ENCODE measurements at regions not wholly inside any gene's neighbourhood (a gene's known extent, or its start where the extent isn't known, plus 50 kb on each side); places are given as distances from the start of the nearest gene placed in this dataset.

DNA sequence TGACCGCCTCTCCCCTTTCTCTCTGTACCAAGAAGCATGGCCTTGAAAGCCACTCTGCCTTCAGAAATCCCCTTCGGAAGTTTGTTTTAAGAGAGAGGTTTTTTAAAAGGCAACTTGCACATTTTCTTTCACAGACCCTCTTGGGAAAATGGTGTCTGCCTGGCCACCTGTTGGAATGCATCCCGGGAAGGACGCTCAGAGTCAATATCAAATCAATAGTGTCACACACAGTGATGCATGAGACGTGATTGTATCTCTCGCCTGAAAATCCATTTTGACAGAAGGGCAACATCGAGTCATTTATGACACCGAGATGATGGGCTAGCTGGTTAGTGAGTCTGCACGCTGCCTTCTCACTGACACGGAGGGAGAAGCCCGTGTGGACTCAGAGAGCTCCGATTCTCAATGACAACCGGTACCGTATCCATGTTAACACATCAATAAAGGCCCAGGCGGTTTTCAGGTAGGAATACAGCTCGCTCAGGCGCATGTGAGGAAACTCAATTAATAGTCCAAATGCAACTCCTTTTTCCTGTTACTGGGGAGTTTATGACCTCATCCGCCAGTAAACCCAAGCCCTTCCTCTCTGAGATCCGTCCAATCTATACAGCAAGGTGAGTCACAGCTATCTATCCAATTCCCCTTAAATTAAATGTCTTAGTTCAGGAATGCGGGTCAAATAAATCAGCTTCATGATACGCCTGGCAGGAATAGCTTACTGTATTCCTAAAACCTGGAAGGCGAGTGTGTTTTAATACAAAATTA lies 621.5 kb upstream of the MKI67 start:
- no peak for DNase-seq
- Mint-ChIP-seq H3K27me3 (peaks cover 23% of the 10 kb centered on the region), H3K4me3 (no peak overlapping the region), H3K27ac (no peak overlapping the region), H3K4me1 (no peaks in the 10 kb centered on the region), H3K36me3 (ENCODE audit: low read depth) (no peaks in the 10 kb centered on the region)
- ATAC-seq = no peak
- H3K9me3 ChIP-seq (ENCODE audit: control insufficient read depth, low read length, poor library complexity, severe bottlenecking) = no peaks in the 10 kb centered on the region

DNA sequence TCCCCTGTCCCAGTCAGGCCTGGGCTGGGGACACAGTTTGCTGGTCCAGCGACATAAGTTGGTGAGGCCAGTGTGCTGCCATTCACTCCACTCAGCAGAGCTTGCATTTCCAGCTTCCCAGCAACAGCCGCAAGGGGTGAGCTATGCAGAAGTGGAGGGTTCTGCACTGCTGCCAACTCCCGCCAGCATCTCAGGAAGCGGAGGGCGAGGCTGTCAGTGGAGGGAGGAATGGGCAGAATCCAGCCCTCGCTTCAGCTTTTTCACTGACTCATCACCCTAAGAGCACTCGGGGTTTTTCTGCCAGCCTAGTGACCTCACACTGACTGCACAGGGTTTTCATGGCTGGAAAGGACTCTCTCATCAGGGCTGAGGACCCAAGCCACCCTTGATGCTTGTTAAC lies 625.1 kb upstream of the MKI67 start:
- no peaks in the 10 kb centered on the region for H3K9me3 ChIP-seq (ENCODE audit: control insufficient read depth, low read length, poor library complexity, severe bottlenecking)
- Mint-ChIP-seq H3K4me3 (no peak overlapping the region), H3K27me3 (peaks cover 16% of the 10 kb centered on the region), H3K27ac (no peak overlapping the region), H3K36me3 (ENCODE audit: low read depth) (no peaks in the 10 kb centered on the region), H3K4me1 (no peaks in the 10 kb centered on the region)
- DNase-seq (no peak), ATAC-seq (no peak)

DNA sequence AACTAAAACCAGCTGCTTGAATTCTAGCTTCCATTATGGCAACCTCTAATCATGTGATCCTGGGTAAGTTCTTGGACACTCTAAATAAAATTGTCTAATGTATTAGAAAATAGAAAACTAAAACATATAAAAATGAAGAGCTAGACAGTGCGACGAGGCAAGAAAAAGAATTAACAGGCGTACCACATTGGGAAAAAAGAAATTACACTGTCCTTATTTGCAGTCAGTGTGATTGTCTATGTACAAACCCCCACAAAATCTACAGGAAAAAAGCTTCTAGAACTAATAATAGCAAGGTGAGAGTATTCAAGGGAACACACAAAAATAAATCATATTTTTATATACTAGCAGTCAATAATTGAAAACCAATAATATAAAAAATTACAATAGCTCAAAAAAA lies 625.6 kb upstream of the MKI67 start:
- DNase-seq (no peak), ATAC-seq (no peak)
- no peaks in the 10 kb centered on the region for H3K9me3 ChIP-seq (ENCODE audit: control insufficient read depth, low read length, poor library complexity, severe bottlenecking)
- H3K4me3 Mint-ChIP-seq = no peak overlapping the region
- no peak overlapping the region for H3K27ac Mint-ChIP-seq
- H3K4me1 Mint-ChIP-seq = no peaks in the 10 kb centered on the region
- H3K36me3 Mint-ChIP-seq (ENCODE audit: low read depth) = no peaks in the 10 kb centered on the region
- H3K27me3 Mint-ChIP-seq = peaks cover 12% of the 10 kb centered on the region

DNA sequence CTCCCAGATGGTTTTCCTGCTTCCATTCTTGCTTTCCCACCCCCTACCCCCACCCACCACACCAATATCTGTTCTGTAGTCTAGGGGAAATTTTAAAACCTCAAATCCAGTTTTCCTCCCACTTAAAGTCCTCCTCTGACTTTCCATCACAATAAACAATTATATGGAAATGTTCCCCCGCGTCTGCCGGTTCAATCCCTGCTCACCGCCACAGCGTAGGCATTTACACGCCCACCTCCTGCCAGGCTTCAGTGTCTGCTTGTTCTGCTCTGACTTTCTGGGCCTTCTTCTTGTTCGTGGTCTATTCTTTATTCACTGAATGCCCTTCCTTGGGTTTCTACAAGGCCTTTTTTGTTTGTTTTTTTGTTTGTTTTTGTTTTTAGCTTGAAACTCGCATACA lies 633.0 kb upstream of the MKI67 start:
- H3K36me3 Mint-ChIP-seq (ENCODE audit: low read depth) = no peaks in the 10 kb centered on the region
- H3K4me1 Mint-ChIP-seq = no peaks in the 10 kb centered on the region
- no peak for DNase-seq
- no peaks in the 10 kb centered on the region for H3K9me3 ChIP-seq (ENCODE audit: control insufficient read depth, low read length, poor library complexity, severe bottlenecking)
- no peak overlapping the region for H3K27ac Mint-ChIP-seq
- H3K27me3 Mint-ChIP-seq = peaks cover 5% of the 10 kb centered on the region
- no peak overlapping the region for H3K4me3 Mint-ChIP-seq
- no peak for ATAC-seq

DNA sequence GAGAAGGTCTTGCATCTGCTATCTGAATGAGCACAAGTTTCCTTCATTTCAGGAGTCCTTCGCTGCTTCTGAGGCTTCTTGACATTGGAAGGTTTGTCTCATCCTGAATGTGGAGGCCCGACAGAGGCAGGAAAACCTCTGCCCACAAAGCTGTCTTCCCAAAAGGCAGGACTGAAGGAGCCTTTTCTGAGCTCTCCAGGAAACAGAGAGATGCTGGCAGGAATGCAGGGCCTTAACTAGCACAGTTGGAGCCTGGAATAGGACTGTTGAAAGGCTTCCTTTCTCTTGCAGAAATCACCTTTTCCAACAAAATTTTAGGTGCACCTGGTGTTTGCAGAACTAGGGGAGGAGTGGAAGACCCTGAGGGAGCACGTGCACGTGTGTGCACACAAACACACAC lies 637.4 kb upstream of the MKI67 start:
- Mint-ChIP-seq H3K27me3 (peaks cover 5% of the 10 kb centered on the region), H3K4me1 (no peaks in the 10 kb centered on the region), H3K4me3 (no peak overlapping the region), H3K36me3 (ENCODE audit: low read depth) (no peaks in the 10 kb centered on the region), H3K27ac (no peak overlapping the region)
- no peaks in the 10 kb centered on the region for H3K9me3 ChIP-seq (ENCODE audit: control insufficient read depth, low read length, poor library complexity, severe bottlenecking)
- no peak for DNase-seq
- ATAC-seq = no peak

DNA sequence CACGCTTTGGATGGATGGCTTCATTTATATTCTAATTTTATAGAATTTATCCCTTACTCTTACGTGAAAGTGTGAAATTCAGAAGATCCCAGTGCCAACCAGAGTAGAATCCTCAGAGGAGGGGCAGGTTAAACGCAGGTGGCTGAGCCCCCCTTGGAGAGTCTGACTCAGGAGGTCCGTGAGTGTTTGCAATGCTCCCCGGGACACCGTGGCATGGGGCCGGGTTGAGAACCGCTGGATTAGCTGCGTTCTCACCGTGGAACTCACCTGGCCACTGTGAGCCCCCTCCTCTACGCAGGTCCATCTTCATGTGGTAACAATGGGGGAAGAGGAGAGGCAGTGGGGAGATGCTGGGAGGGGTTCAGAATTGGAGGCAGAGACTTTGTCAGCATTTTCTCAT lies 638.0 kb upstream of the MKI67 start:
- DNase-seq (no peak), ATAC-seq (no peak)
- Mint-ChIP-seq H3K27ac (no peak overlapping the region), H3K36me3 (ENCODE audit: low read depth) (no peaks in the 10 kb centered on the region), H3K4me1 (no peaks in the 10 kb centered on the region), H3K27me3 (peaks cover 5% of the 10 kb centered on the region), H3K4me3 (no peak overlapping the region)
- no peaks in the 10 kb centered on the region for H3K9me3 ChIP-seq (ENCODE audit: control insufficient read depth, low read length, poor library complexity, severe bottlenecking)

DNA sequence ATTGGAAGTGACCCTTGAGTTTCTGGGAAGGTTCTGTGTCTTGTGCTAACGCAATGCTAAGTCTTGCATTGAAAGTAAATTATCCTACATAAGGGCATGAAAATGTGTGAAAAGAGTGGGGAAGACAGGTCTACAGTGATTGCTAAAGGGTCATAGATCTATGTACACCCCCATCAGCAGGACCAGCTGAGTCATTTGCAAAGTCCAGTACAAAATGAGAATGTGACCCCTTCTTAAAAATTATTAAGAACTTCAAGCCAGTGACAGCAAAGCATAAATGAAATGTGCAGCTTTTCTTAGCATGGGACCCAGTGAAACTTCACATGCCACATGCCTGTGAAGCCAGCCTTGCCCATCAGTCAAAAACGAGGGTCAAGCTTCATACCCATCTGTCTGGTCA lies 640.7 kb upstream of the MKI67 start:
- no peak for DNase-seq
- ATAC-seq = no peak
- no peaks in the 10 kb centered on the region for H3K9me3 ChIP-seq (ENCODE audit: control insufficient read depth, low read length, poor library complexity, severe bottlenecking)
- Mint-ChIP-seq H3K27me3 (peaks cover 5% of the 10 kb centered on the region), H3K4me3 (no peak overlapping the region), H3K27ac (no peak overlapping the region), H3K36me3 (ENCODE audit: low read depth) (no peaks in the 10 kb centered on the region), H3K4me1 (no peaks in the 10 kb centered on the region)

DNA sequence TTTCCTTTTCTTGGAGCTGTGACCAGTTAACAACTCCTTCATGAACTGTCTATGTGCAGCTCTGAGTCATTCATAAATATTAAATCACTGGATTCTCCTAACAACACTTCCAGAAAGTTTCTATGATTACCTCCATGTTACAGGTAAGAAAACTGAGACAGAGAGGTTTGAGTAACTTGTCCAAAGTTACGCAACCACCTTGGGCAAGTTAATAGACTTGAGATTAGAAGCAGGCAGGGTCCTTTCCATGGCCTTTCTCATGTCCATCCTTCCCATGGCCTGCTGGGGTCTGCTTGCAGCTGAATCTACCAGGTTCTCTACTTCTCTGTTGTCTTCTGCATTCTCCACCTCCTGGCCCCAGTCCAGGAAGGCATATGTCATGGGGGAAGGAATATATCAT lies 648.8 kb upstream of the MKI67 start:
- no peaks in the 10 kb centered on the region for H3K4me1 Mint-ChIP-seq
- no peak for ATAC-seq
- peaks cover 8% of the 10 kb centered on the region for H3K27me3 Mint-ChIP-seq
- no peak for DNase-seq
- no peaks in the 10 kb centered on the region for H3K36me3 Mint-ChIP-seq (ENCODE audit: low read depth)
- no peak overlapping the region for H3K4me3 Mint-ChIP-seq
- no peaks in the 10 kb centered on the region for H3K9me3 ChIP-seq (ENCODE audit: control insufficient read depth, low read length, poor library complexity, severe bottlenecking)
- no peak overlapping the region for H3K27ac Mint-ChIP-seq

DNA sequence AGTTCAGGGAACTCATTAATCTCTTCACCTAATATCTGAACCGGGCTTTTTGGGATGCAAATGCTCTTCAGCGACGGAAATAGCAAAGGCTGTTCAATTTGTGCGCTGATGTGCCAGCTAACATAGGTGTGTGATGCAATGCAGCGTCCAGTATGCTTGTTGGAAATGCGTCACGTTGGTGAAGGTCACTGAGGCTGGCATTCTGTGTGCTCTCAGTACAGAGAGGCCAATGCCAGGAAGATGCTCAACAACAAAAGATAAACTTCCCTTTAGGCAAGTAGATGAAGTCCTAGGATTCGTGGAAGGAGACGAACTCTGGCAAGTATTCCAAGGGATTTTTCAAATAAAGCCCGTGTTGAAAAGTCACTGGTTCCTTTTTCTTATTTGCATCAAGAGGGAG lies 649.5 kb upstream of the MKI67 start:
- DNase-seq (no peak), ATAC-seq (no peak)
- no peaks in the 10 kb centered on the region for H3K36me3 Mint-ChIP-seq (ENCODE audit: low read depth)

DNA sequence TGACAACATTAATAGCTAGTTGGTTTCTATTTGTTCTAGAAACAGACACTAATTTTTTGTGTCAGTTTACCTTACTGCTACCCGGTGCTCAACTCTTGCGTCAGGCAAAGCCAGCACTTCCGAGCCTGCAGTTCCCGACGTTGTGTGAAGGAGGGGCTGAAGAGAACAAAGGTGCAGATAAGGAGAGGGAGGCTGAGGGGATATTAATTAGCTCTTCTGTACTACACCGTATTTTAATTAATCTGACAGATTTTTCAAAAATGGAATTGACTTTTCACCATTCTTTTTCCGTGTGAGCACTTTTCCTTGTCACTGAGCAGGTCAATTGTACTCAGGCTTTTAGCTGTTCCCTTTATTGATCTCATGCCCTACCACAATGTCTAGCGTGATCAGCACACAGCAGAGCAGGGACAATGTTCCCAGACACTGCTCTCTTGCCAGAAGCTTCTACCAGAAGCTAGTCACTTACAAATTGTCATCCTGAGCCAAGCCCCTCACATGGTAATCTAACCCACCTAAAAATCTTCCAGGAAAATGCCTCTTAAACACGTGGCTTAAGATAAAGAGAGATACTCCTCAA lies 650.5 kb upstream of the MKI67 start:
- ATAC-seq (no peak), DNase-seq (no peak)
- Mint-ChIP-seq H3K4me1 (no peaks in the 10 kb centered on the region), H3K27me3 (peaks cover 8% of the 10 kb centered on the region), H3K4me3 (no peak overlapping the region), H3K36me3 (ENCODE audit: low read depth) (no peaks in the 10 kb centered on the region), H3K27ac (no peak overlapping the region)
- no peaks in the 10 kb centered on the region for H3K9me3 ChIP-seq (ENCODE audit: control insufficient read depth, low read length, poor library complexity, severe bottlenecking)

More for the DNA sequence above, 649.5 kb upstream of the MKI67 start:
- Mint-ChIP-seq H3K27ac (no peak overlapping the region), H3K4me1 (no peaks in the 10 kb centered on the region), H3K4me3 (no peak overlapping the region), H3K27me3 (peaks cover 8% of the 10 kb centered on the region)
- H3K9me3 ChIP-seq (ENCODE audit: control insufficient read depth, low read length, poor library complexity, severe bottlenecking) = no peaks in the 10 kb centered on the region

DNA sequence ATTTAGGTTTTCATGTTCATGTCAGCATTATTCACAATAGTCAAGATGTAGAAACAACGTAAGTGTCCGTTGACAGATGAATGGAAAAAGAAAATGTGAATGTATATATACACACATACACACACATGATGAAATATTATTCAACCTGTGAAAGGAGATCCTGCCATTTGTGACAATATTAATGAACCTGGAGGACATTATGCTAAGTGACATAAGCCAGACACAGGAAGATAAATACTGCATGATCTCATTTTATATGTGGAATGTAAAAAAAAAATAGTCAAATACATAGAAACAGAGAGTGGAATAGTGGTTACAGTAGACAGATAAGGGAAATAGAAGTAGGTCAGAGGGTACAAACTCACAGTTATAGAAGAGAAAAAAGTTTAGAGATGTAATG lies 651.1 kb upstream of the MKI67 start:
- peaks cover 8% of the 10 kb centered on the region for H3K27me3 Mint-ChIP-seq
- DNase-seq = no peak
- H3K36me3 Mint-ChIP-seq (ENCODE audit: low read depth) = no peaks in the 10 kb centered on the region
- H3K9me3 ChIP-seq (ENCODE audit: control insufficient read depth, low read length, poor library complexity, severe bottlenecking) = no peaks in the 10 kb centered on the region
- H3K4me1 Mint-ChIP-seq = no peaks in the 10 kb centered on the region
- ATAC-seq = no peak
- H3K4me3 Mint-ChIP-seq = no peak overlapping the region
- no peak overlapping the region for H3K27ac Mint-ChIP-seq

DNA sequence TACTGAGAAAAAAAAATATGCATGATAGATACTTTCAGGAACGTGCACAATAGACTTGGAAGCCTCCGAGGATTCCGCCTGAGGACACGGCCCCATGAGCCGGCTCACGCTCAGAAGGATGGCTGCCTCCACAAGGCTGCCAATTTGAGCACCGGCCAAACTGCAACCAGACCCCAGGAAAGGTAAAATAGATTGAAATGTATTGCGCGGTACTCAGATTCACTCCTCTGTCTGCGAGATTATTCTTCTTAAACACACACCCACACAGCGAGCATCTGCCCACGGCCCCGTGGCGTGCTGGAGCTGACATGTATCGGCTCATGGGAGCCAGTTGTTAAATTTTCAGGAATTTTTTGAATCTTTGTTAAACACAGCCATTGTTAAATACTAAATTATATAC lies 653.2 kb upstream of the MKI67 start:
- ATAC-seq (no peak), DNase-seq (no peak)
- Mint-ChIP-seq H3K36me3 (ENCODE audit: low read depth) (no peaks in the 10 kb centered on the region), H3K27me3 (peaks cover 8% of the 10 kb centered on the region), H3K27ac (no peak overlapping the region), H3K4me3 (no peak overlapping the region), H3K4me1 (no peaks in the 10 kb centered on the region)
- H3K9me3 ChIP-seq (ENCODE audit: control insufficient read depth, low read length, poor library complexity, severe bottlenecking) = no peaks in the 10 kb centered on the region

DNA sequence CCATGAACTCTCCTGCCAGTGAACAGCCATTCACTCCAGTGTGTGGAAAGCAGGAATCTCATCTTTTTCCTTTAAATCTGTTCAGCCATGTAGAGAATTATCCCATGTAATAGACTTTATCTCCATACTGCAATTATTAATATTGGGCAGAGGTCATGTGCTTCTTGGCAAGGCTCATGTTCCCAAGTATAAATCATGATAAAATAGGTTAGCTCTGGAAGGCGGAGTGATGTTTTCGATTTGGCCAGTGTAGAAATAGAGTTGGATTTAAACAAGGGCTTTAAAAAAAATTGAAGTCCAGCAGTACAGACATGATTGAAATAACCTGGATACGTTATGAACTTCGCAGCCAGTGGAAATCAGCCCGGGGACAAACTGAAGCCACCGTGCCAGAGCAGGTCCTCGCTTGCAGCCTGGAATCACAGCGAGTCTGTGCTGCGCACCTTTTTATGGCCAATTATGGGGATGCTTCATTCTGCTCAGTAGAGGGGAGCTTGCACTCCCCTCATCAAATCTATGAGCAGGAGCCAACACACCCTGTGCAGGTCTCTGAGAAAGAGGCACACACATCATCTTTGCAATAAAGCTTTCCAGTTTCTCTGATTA lies 654.0 kb upstream of the MKI67 start:
- no peak for ATAC-seq
- Mint-ChIP-seq H3K27ac (no peak overlapping the region), H3K4me1 (no peaks in the 10 kb centered on the region), H3K27me3 (peaks cover 8% of the 10 kb centered on the region), H3K4me3 (no peak overlapping the region), H3K36me3 (ENCODE audit: low read depth) (no peaks in the 10 kb centered on the region)
- H3K9me3 ChIP-seq (ENCODE audit: control insufficient read depth, low read length, poor library complexity, severe bottlenecking) = no peaks in the 10 kb centered on the region
- DNase-seq = no peak

DNA sequence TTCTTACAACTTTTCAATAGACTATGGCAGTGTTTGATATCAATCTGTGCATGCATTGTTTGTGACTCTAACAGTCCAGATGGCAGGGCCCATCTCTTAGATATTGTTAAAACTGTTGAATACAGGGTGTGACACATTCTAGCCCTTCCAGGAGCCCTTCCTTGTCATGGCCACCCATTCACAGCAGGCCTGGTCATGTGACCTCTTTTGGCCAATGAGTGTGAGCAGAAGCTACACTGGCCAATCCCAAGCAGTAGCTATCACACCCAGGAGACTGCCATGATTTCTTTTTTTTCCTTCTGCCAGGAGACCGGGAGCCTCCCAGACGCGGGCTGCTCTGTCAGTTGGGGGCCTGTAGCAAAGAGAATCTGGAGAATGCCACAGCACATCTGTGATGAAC lies 655.4 kb upstream of the MKI67 start:
- no peaks in the 10 kb centered on the region for H3K9me3 ChIP-seq (ENCODE audit: control insufficient read depth, low read length, poor library complexity, severe bottlenecking)
- ATAC-seq (no peak), DNase-seq (no peak)
- peaks cover 8% of the 10 kb centered on the region for H3K27me3 Mint-ChIP-seq
- no peak overlapping the region for H3K4me3 Mint-ChIP-seq
- no peaks in the 10 kb centered on the region for H3K36me3 Mint-ChIP-seq (ENCODE audit: low read depth)
- no peaks in the 10 kb centered on the region for H3K4me1 Mint-ChIP-seq
- H3K27ac Mint-ChIP-seq = no peak overlapping the region

Data from T-helper 17 cell (primary cell).